ENCODE measurements at regions not wholly inside any gene's neighbourhood (a gene's known extent, or its start where the extent isn't known, plus 50 kb on each side); places are given as distances from the start of the nearest gene placed in this dataset.

- TF ChIP-seq CTCF (IDR thresholded peaks at IDR 0.05) (no peak), POLR2AphosphoS5 (IDR thresholded peaks at IDR 0.05) (no peak)
Observed at GRCh38 chr9:106779796-106780195, 83.2 kb upstream of the ZNF462 start.
